ENCODE measurements at regions not wholly inside any gene's neighbourhood (a gene's known extent, or its start where the extent isn't known, plus 50 kb on each side); places are given as distances from the start of the nearest gene placed in this dataset.

GRCh38 chr5:44622331-44622730, 186.4 kb upstream of the MRPS30 start:
- TF ChIP-seq POLR2A (IDR thresholded peaks at IDR 0.05; ENCODE audit: low read depth), result no peak
- no peak for TF ChIP-seq EP300 (IDR thresholded peaks at IDR 0.05)

All from esophagus muscularis mucosa (tissue), 2 donors.